ENCODE measurements at regions not wholly inside any gene's neighbourhood (a gene's known extent, or its start where the extent isn't known, plus 50 kb on each side); places are given as distances from the start of the nearest gene placed in this dataset.

GRCh38 chr12:71236133-71236660, 78.4 kb upstream of the TSPAN8 start (continued):
- TF ChIP-seq, protein P1, sequence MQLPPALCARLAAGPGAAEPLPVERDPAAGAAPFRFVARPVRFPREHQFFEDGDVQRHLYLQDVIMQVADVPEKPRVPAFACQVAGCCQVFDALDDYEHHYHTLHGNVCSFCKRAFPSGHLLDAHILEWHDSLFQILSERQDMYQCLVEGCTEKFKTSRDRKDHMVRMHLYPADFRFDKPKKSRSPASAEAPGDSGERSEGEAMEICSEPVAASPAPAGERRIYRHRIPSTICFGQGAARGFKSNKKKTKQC (CRISPR knock-in tag; IDR thresholded peaks at IDR 0.05) = peak; percentile 64; the same call in 1 of the 2 replicates
- peak; percentile 6; the same call in 1 of the 2 replicates for TF ChIP-seq CREM (IDR thresholded peaks at IDR 0.05; ENCODE audit: low read depth)
- TF ChIP-seq ZFP1 (CRISPR knock-in tag; IDR thresholded peaks at IDR 0.05) = no peak
- TF ChIP-seq PBX2 (CRISPR knock-in tag; IDR thresholded peaks at IDR 0.05; ENCODE audit: low read depth) = no peak
- TF ChIP-seq PBX2 (tag; conservative IDR thresholded peaks at IDR 0.05; ENCODE audit: low read depth) = no peak
- no peak for TF ChIP-seq RAD51 (IDR thresholded peaks at IDR 0.05; ENCODE audit: borderline replicate concordance, low read depth)
- TF ChIP-seq SMARCB1 (IDR thresholded peaks at IDR 0.05; ENCODE audit: insufficient read length, low read depth) = no peak
- TF ChIP-seq ZNF384 (IDR thresholded peaks at IDR 0.05; ENCODE audit: low read depth, low read length) = 0 out of 2 replicates have a peak, but pooled peaks have one; percentile 52
- 0 out of 2 replicates have a peak, but pooled peaks have one; percentile 46 for TF ChIP-seq EHMT2 (IDR thresholded peaks at IDR 0.05)
- TF ChIP-seq, protein P2, sequence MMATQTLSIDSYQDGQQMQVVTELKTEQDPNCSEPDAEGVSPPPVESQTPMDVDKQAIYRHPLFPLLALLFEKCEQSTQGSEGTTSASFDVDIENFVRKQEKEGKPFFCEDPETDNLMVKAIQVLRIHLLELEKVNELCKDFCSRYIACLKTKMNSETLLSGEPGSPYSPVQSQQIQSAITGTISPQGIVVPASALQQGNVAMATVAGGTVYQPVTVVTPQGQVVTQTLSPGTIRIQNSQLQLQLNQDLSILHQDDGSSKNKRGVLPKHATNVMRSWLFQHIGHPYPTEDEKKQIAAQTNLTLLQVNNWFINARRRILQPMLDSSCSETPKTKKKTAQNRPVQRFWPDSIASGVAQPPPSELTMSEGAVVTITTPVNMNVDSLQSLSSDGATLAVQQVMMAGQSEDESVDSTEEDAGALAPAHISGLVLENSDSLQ (IDR thresholded peaks at IDR 0.05) = peak; percentile 33; the same call in 1 of the 2 replicates
- 0 out of 2 replicates have a peak, but pooled peaks have one; percentile 49 for TF ChIP-seq MTA3 (IDR thresholded peaks at IDR 0.05; ENCODE audit: borderline replicate concordance)
- peak; percentile 86; the same call in 1 of the 2 replicates for TF ChIP-seq ZEB2 (IDR thresholded peaks at IDR 0.05)
- no peak for TF ChIP-seq ZFX (CRISPR knock-in tag; IDR thresholded peaks at IDR 0.05)
- TF ChIP-seq NEUROD1 (IDR thresholded peaks at IDR 0.05; ENCODE audit: borderline replicate concordance, low read depth, low read length, partially characterized antibody) = peak; percentile 3
- TF ChIP-seq MAFG (tag; conservative IDR thresholded peaks at IDR 0.05) = peak; percentile 66; the same call in 1 of the 2 replicates
- TF ChIP-seq TARDBP (IDR thresholded peaks at IDR 0.05) = no peak
- peak in 1 of 2 experiments; percentile 48; a peak in 1 of 4 replicates for TF ChIP-seq ZNF639 (CRISPR knock-in tag; conservative IDR thresholded peaks at IDR 0.05 in 1 of 2, IDR thresholded peaks at IDR 0.05 in 1 of 2)
- TF ChIP-seq EP300 (IDR thresholded peaks at IDR 0.05; ENCODE audit: low read length) = peak; percentile 83
